OCI-LY1 (cell line): ENCODE measurements at regions not wholly inside any gene's neighbourhood (a gene's known extent, or its start where the extent isn't known, plus 50 kb on each side); places are given as distances from the start of the nearest gene placed in this dataset.

Experiments used
- EZH2 ChIP-seq: fragments of 200-600 bp; sonication (generic), shearing (Covaris generic); IDR thresholded peaks from 2 replicates; pipeline ENCODE4 v1.8.0; 2017; ENCODE audit warnings: borderline replicate concordance, mixed run types, mild to moderate bottlenecking, antibody characterized with exemption, low read length, moderate library complexity, mixed read lengths
- TF ChIP-seq, protein P1 (sequence below): fragments of 200-600 bp; sonication (generic), shearing (Covaris generic); IDR thresholded peaks from 2 replicates; pipeline ENCODE4 v1.5.1; 2017; ENCODE audit warnings: mild to moderate bottlenecking, antibody characterized with exemption, low read length, moderate library complexity, mixed read lengths

- TF ChIP-seq, protein P1, sequence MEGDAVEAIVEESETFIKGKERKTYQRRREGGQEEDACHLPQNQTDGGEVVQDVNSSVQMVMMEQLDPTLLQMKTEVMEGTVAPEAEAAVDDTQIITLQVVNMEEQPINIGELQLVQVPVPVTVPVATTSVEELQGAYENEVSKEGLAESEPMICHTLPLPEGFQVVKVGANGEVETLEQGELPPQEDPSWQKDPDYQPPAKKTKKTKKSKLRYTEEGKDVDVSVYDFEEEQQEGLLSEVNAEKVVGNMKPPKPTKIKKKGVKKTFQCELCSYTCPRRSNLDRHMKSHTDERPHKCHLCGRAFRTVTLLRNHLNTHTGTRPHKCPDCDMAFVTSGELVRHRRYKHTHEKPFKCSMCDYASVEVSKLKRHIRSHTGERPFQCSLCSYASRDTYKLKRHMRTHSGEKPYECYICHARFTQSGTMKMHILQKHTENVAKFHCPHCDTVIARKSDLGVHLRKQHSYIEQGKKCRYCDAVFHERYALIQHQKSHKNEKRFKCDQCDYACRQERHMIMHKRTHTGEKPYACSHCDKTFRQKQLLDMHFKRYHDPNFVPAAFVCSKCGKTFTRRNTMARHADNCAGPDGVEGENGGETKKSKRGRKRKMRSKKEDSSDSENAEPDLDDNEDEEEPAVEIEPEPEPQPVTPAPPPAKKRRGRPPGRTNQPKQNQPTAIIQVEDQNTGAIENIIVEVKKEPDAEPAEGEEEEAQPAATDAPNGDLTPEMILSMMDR: no peak
- no peak for TF ChIP-seq EZH2
Observed at GRCh38 chr19:33953023-33953422, 156.4 kb downstream of the KCTD15 start.
